Ectodermal cell (in vitro differentiated cells): ENCODE measurements at regions not wholly inside any gene's neighbourhood (a gene's known extent, or its start where the extent isn't known, plus 50 kb on each side); places are given as distances from the start of the nearest gene placed in this dataset.
"Not testable (repeated sequence)": the region's sequence is repeated elsewhere in the genome, so short reads cannot be mapped to it uniquely, and the experiment has no call there.

Experiments
- H3K27ac ChIP-seq: 2 replicates; pipeline ENCODE4 v1.7.0; 2013; ENCODE audit warnings: mild to moderate bottlenecking, low read depth, low read length; ENCODE audit not compliant: insufficient read depth, poor library complexity, severe bottlenecking
- H3K27me3 ChIP-seq: 2 replicates; pipeline ENCODE4 v1.7.0; 2013; ENCODE audit warnings: mild to moderate bottlenecking, low read length; ENCODE audit not compliant: insufficient read depth, control insufficient read depth, poor library complexity, severe bottlenecking
- H3K36me3 ChIP-seq: one replicate; pipeline ENCODE4 v1.7.0; 2013; ENCODE audit warnings: low read length; ENCODE audit not compliant: control insufficient read depth, insufficient read depth
- H3K4me1 ChIP-seq: one replicate; pipeline ENCODE4 v1.7.0; 2013; ENCODE audit warnings: low read length; ENCODE audit not compliant: control insufficient read depth, insufficient read depth
- H3K4me3 ChIP-seq: 2 replicates; pipeline ENCODE4 v1.7.0; 2013; ENCODE audit warnings: low read depth, low read length, control low read depth; ENCODE audit not compliant: insufficient read depth
- H3K9me3 ChIP-seq: 2 replicates; pipeline ENCODE4 v1.7.0; 2013; ENCODE audit warnings: mild to moderate bottlenecking, low read length, moderate library complexity; ENCODE audit not compliant: control insufficient read depth
- WGBS, 2 experiments: methylation state at CpG; one replicate each; pipeline ENCODE4 v1.1.7; 2013; ENCODE audit warnings: missing lambda C conversion rate in 2 of 2; 5-methylcytosine and 5-hydroxymethylcytosine counted together

DNA sequence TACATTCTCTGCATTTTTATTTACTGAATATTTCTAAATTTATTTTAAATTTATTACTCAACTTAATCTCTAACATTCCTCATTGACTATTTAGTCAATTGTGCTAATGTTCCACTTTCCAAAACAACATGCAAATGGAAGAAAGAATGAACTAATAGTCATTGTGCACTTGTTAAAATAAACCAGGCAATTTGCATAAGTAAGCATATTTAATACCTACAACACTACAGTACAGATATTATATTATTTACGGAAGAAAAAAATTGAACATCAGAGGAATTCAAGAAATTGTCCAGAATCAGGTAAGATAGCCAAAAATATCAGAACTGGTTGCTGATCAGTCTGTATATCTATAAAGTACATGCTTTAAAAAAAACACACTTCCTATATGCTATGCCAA, 320.5 kb downstream of the CENPW start:
- Histone ChIP-seq H3K9me3 (no peaks in the 10 kb centered on the region), H3K27me3 (no peaks in the 10 kb centered on the region), H3K36me3 (peaks cover under 1% of the 10 kb centered on the region), H3K4me1 (no peaks in the 10 kb centered on the region), H3K4me3 (no peak overlapping the region), H3K27ac (no peak overlapping the region)
- 100% methylated on average over 1 of the region's 1 CpG; no CpG with 5 or more reads in 1 of the 2 experiments for WGBS, 2 experiments

DNA sequence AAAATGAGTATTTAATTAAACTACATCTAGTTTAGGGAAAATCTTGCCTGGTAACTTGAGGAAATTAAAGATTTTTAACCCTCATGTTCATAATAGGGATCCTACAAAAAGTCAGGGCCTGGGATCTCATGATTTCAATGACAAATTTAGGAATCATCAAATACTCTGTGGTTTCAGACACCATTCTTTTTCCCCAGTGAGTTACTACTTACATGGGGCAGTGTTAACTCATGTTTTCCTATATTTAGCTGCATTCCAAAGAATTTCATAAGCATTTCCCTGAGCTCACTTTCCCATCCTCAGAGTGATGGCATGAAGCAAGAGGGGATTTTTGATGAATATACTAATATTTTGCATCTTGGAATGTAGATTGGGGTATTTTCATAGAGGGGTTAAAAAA, 321.7 kb downstream of the CENPW start:
- Histone ChIP-seq H3K4me3 (no peak overlapping the region), H3K4me1 (no peaks in the 10 kb centered on the region), H3K27me3 (no peaks in the 10 kb centered on the region), H3K9me3 (no peaks in the 10 kb centered on the region), H3K36me3 (no peaks in the 10 kb centered on the region), H3K27ac (no peak overlapping the region)

DNA sequence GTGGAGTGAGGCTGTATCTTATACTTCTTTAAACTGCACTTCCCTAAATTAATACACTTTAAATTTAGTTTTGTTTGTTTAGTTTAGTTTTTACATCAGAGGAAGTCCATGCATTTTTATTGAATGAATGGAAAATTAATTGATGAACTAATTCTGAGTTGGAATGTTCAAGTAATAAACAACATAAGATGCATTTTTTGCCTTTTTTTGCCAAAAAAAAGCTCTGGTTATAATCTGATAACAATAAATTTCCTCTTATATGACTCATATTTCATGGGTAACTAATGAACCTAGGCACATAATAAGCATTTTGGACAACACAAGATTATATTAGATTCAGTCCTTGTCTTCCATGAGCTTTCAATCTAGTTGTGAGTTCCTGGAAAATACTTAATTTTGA, 323.1 kb downstream of the CENPW start:
- H3K4me1 ChIP-seq: no peaks in the 10 kb centered on the region
- no peaks in the 10 kb centered on the region for H3K27me3 ChIP-seq
- H3K4me3 ChIP-seq: no peak overlapping the region
- H3K36me3 ChIP-seq: no peaks in the 10 kb centered on the region
- no peak overlapping the region for H3K27ac ChIP-seq
- H3K9me3 ChIP-seq: no peaks in the 10 kb centered on the region

DNA sequence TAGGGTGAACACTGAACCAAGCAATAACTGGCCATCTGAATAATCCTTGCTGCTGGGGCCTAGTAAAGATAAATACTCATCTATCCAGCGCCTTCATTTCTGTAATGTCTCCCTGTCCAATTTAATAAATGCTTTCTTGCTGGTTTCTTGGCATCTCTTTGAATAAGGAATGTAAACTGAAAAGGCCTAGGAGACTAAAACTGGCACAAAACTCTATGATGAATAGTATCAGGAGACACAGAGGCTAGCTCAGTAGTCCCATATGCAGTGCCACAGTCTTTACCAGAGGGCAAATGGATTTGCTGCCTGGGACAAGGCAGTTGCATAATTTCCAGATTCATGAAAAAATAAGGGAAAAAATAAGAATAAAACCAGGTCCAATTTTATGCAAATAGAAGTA, 324.4 kb downstream of the CENPW start:
- H3K4me1 ChIP-seq: no peaks in the 10 kb centered on the region
- H3K27ac ChIP-seq: no peak overlapping the region
- 91 to 100% methylated on average over 1 of the region's 1 CpG for WGBS, 2 experiments
- no peaks in the 10 kb centered on the region for H3K27me3 ChIP-seq
- no peaks in the 10 kb centered on the region for H3K36me3 ChIP-seq
- H3K4me3 ChIP-seq: no peak overlapping the region
- H3K9me3 ChIP-seq: peaks cover 2% of the 10 kb centered on the region

DNA sequence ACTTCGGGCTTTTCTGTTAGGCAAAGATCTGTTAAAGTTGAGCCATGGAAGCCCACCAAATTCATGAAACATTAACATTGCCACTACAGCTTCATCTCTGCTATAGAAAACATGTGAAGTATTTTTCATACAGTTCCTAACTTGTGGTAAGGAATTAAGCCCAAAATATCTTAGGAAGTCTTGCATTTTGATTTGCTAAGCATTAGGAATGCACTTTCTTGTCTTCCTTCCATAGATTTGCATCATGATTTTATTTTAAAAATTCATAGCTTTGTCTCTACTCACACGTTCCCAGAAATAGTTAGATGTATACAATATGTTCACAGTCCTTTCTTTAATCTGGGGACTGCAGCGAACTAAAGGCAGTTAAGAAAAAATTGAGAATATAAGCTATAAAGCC, 325.6 kb downstream of the CENPW start:
- Histone ChIP-seq H3K27ac (no peak overlapping the region), H3K27me3 (no peaks in the 10 kb centered on the region), H3K9me3 (peaks cover 2% of the 10 kb centered on the region), H3K4me1 (no peaks in the 10 kb centered on the region), H3K36me3 (no peaks in the 10 kb centered on the region), H3K4me3 (no peak overlapping the region)
- 94 to 100% methylated on average over 2 to 3 of the region's 3 CpGs for WGBS, 2 experiments

DNA sequence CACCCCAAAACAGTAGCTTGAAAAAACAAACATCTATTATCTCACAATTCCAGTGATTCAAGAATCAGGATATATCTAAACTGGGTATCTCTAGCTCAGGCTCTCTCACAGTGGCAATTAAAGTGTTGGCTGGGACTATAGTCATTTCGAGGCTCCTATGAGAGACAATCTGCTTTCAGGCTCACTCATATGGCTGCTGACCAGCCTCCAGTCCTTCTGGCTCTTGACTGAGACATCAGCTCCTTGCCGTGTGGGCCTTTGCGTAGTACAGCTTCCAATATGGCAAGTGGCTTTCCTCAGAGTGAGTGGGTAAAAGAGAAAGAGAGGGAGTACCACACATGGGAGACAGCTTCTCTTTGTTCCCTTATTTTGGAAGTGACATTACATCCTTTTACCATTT, 327.2 kb downstream of the CENPW start:
- no peaks in the 10 kb centered on the region for H3K27me3 ChIP-seq
- H3K4me3 ChIP-seq: no peak overlapping the region
- no peaks in the 10 kb centered on the region for H3K4me1 ChIP-seq
- H3K27ac ChIP-seq: no peak overlapping the region
- H3K36me3 ChIP-seq: no peaks in the 10 kb centered on the region
- peaks cover 2% of the 10 kb centered on the region for H3K9me3 ChIP-seq
- 90 to 97% methylated on average over 3 of the region's 3 CpGs for WGBS, 2 experiments

DNA sequence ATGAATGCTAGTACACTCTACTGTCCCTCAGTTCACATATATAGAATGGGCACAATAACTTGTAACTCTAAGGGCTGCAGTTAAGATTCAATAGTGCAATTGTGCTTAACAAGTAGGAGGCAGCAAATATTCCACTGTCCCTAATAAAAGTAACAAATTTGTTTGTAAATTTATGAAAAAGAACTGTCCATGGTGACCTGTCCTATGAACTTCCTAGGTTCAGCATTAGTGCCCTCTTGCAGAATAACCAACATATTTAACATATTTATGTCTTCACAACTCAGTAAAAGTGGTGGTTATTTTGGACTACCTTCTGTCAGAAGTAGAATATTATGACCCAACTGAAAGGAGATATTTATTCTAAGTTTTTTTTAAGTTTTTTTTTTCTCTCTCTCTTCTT, 327.8 kb downstream of the CENPW start:
- Histone ChIP-seq H3K4me3 (no peak overlapping the region), H3K9me3 (peaks cover 2% of the 10 kb centered on the region), H3K27me3 (no peaks in the 10 kb centered on the region), H3K4me1 (no peaks in the 10 kb centered on the region), H3K36me3 (no peaks in the 10 kb centered on the region), H3K27ac (no peak overlapping the region)

DNA sequence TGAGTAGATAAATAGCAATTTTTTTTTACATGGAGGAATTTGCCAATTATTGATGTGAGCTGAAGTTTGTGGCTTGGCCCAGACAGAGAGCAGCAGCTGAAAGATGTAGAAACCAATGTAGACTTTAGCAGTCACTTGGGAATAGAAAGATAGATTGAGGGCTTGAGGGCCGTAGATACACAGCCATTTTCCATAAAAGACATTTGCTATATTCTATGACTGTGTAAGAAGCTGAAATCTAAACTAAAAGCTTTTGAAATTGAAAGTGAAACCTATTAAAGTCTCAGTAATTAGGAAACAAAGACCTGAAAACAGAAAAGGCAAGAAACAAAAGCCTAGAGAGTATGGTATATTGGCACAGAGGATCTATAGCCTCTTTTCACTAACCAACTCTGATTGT, 332.7 kb downstream of the CENPW start:
- H3K4me3 ChIP-seq: no peak overlapping the region
- no peaks in the 10 kb centered on the region for H3K27me3 ChIP-seq
- H3K4me1 ChIP-seq: no peaks in the 10 kb centered on the region
- no peaks in the 10 kb centered on the region for H3K36me3 ChIP-seq
- H3K27ac ChIP-seq: no peak overlapping the region
- 91% methylated on average over 1 of the region's 1 CpG; no CpG with 5 or more reads in 1 of the 2 experiments for WGBS, 2 experiments
- peaks cover 4% of the 10 kb centered on the region for H3K9me3 ChIP-seq

DNA sequence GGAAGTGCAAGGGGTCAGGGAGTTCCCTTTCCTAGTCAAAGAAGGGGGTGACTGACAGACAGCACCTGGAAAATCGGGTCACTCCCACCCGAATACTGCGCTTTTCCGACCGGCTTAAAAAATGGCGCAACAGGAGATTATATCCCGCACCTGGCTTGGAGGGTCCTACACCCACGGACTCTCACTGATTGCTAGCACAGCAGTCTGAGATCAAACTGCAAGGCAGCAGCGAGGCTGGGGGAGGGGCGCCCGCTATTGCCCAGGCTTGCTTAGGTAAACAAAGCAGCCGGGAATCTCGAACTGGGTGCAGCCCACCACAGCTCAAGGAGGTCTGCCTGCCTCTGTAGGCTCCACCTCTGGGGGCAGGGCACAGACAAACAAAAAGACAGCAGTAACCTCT, 333.8 kb downstream of the CENPW start:
- not testable (repeated sequence) for H3K4me3 ChIP-seq, H3K4me1 ChIP-seq, H3K27ac ChIP-seq, H3K36me3 ChIP-seq, H3K9me3 ChIP-seq, H3K27me3 ChIP-seq
- WGBS, 2 experiments: 88% methylated on average over 13 of the region's 13 CpGs

DNA sequence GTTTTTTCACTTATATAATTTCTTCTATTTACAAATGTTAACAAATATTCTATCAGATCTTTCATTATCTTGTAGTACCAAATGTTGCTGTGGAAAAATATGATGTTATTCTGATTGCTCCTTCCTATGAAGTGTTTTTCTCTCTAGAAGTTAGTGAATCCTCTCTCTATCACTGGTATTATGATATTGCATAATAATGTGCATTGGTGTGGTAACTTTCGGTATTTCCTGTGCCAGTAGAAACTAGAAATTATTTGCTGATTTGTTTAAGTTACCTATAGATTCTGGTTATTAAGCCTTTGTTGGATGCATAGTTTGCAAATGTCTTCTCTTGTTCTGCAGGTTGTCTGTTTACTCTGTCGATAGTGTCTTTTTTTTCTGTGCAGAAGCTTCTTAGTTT, 342.5 kb downstream of the CENPW start:
- no peaks in the 10 kb centered on the region for H3K4me1 ChIP-seq
- no peak overlapping the region for H3K27ac ChIP-seq
- no peaks in the 10 kb centered on the region for H3K9me3 ChIP-seq
- no peaks in the 10 kb centered on the region for H3K27me3 ChIP-seq
- 95 to 100% methylated on average over 2 of the region's 2 CpGs for WGBS, 2 experiments
- peaks cover 4% of the 10 kb centered on the region for H3K36me3 ChIP-seq
- H3K4me3 ChIP-seq: no peak overlapping the region

DNA sequence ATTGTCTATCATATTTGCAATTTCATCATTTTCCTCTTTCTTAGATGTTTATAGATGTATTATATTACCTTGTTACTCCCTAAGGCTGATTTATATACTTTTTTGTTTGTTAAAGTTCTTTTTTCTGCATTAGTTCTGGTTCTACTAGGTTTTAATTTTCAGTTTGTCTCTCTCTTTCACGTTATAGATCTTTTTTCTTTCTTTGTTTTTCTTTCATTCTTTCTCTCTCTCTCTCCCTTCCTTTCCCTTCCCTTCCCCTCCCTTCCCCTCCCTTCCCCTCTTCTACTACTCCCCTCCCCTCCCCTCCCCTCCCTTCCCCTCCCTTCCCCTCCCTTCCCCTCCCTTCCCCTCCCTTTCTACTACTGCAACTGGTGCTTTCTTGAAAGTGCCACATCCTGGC, 345.3 kb downstream of the CENPW start:
- no peaks in the 10 kb centered on the region for H3K27me3 ChIP-seq
- no peak overlapping the region for H3K4me3 ChIP-seq
- H3K27ac ChIP-seq: no peak overlapping the region
- H3K9me3 ChIP-seq: no peaks in the 10 kb centered on the region
- H3K36me3 ChIP-seq: peaks cover 4% of the 10 kb centered on the region
- WGBS, 2 experiments: 100% methylated on average over 1 of the region's 1 CpG; no CpG with 5 or more reads in 1 of the 2 experiments
- H3K4me1 ChIP-seq: no peaks in the 10 kb centered on the region
